IMR-90 (cell line): ENCODE measurements at regions not wholly inside any gene's neighbourhood (a gene's known extent, or its start where the extent isn't known, plus 50 kb on each side); places are given as distances from the start of the nearest gene placed in this dataset.

Experiments
- RFX5 ChIP-seq: IDR thresholded peaks from 2 replicates; pipeline ENCODE4 v1.8.0; 2012; ENCODE audit warnings: low read depth, mild to moderate bottlenecking, low read length, moderate library complexity
- SMC3 ChIP-seq: fragments of 150-350 bp; IDR thresholded peaks from 2 replicates; pipeline ENCODE4 v1.6.1; 2016; ENCODE audit warnings: low read depth, mild to moderate bottlenecking, antibody characterized with exemption, low read length, moderate library complexity
- TF ChIP-seq, protein P1 (sequence below): conservative IDR thresholded peaks from 2 replicates; pipeline ENCODE4 v1.5.1; 2012; ENCODE audit warnings: mild to moderate bottlenecking, low read depth, low read length, improper control_type of control experiment
- TF ChIP-seq, protein P2 (sequence below): fragments of 150-350 bp; IDR thresholded peaks from 2 replicates; pipeline ENCODE4 v1.6.1; 2017; ENCODE audit warnings: mild to moderate bottlenecking, antibody characterized with exemption, low read length, low read depth

DNA sequence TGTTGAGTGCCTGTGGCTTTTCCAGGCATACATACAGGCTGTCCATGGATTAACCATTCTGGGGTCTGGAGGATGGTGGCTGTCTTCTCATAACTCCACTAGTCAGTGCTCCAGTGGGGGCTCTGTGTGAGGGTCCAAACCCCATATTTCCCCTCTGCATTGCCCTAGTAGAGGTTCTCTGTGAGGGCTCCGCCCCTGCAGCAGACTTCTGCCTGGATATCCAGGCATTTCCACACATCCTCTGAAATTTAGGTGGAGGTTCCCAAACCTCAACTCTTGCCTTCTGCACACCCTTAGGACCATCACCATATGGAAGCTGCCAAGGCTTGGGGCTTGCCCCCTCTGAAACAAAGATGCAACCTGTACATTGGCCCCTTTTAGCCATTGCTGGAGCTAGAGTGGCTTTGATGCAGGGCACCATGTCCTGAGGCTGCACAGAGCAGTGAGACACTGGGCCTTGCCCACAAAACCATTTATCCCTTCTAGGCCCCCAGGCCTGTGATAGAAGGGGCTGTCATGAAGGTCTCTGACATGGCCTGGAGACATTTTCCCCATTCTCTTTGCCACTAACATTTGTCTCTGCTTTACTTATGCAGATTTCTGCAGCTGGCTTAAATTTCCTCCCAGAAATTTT is 400.1 kb upstream of the MDFIC2 start:
- TF ChIP-seq SMC3 = no peak
- TF ChIP-seq, protein P1, sequence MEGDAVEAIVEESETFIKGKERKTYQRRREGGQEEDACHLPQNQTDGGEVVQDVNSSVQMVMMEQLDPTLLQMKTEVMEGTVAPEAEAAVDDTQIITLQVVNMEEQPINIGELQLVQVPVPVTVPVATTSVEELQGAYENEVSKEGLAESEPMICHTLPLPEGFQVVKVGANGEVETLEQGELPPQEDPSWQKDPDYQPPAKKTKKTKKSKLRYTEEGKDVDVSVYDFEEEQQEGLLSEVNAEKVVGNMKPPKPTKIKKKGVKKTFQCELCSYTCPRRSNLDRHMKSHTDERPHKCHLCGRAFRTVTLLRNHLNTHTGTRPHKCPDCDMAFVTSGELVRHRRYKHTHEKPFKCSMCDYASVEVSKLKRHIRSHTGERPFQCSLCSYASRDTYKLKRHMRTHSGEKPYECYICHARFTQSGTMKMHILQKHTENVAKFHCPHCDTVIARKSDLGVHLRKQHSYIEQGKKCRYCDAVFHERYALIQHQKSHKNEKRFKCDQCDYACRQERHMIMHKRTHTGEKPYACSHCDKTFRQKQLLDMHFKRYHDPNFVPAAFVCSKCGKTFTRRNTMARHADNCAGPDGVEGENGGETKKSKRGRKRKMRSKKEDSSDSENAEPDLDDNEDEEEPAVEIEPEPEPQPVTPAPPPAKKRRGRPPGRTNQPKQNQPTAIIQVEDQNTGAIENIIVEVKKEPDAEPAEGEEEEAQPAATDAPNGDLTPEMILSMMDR = no peak
- TF ChIP-seq, protein P2, sequence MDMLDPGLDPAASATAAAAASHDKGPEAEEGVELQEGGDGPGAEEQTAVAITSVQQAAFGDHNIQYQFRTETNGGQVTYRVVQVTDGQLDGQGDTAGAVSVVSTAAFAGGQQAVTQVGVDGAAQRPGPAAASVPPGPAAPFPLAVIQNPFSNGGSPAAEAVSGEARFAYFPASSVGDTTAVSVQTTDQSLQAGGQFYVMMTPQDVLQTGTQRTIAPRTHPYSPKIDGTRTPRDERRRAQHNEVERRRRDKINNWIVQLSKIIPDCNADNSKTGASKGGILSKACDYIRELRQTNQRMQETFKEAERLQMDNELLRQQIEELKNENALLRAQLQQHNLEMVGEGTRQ = no peak
- TF ChIP-seq RFX5 = no peak
